ENCODE measurements at regions not wholly inside any gene's neighbourhood (a gene's known extent, or its start where the extent isn't known, plus 50 kb on each side); places are given as distances from the start of the nearest gene placed in this dataset.

- no peaks in the 10 kb centered on the region for H3K36me3 Mint-ChIP-seq (ENCODE audit: low read depth)
- H3K9me3 Mint-ChIP-seq, result no peaks in the 10 kb centered on the region
- no peaks in the 10 kb centered on the region for H3K4me1 Mint-ChIP-seq
- intact Hi-C loops (cut with micrococcal nuclease), result no loop called here
- DNase-seq (no peak), ATAC-seq (ENCODE audit: low read depth) (no peak)
- ChIA-PET POLR2A (no interaction called here), CTCF (no interaction called here)
- H3K27me3 Mint-ChIP-seq, result no peaks in the 10 kb centered on the region
- no peak overlapping the region for H3K27ac Mint-ChIP-seq
- no peak for TF ChIP-seq CTCF (IDR thresholded peaks at IDR 0.05)
- no peak overlapping the region for H3K4me3 Mint-ChIP-seq
These were observed 113.9 kb downstream of the NDUFA12 start for GRCh38 chr12:94889445-94890210.

GRCh38 chr12:94879542-94879941 lies 124.0 kb downstream of the NDUFA12 start:
- Mint-ChIP-seq H3K27me3 (peaks cover 25% of the 10 kb centered on the region), H3K36me3 (ENCODE audit: low read depth) (no peaks in the 10 kb centered on the region), H3K4me3 (no peak overlapping the region), H3K4me1 (peaks cover 13% of the 10 kb centered on the region), H3K9me3 (peaks cover 2% of the 10 kb centered on the region), H3K27ac (no peak overlapping the region)
- POLR2A ChIA-PET, result no interaction called here
- no peak for DNase-seq
- ATAC-seq (ENCODE audit: low read depth), result no peak
- CTCF ChIA-PET, result interaction anchor here (2.6 kb wide), 1 partner anchor 169 kb away, joined by 10 read pairs; no protein-coding TSS in a partner anchor
- TF ChIP-seq CTCF (IDR thresholded peaks at IDR 0.05), result no peak
- intact Hi-C loops (cut with micrococcal nuclease), result loop anchor here (5.0 kb wide), 2 partner anchors 103 to 653 kb away; no protein-coding TSS in a partner anchor

- H3K27me3 Mint-ChIP-seq, result peaks cover 37% of the 10 kb centered on the region
- no peak for TF ChIP-seq CTCF (IDR thresholded peaks at IDR 0.05)
These were observed 128.0 kb downstream of the NDUFA12 start for GRCh38 chr12:94875525-94875924.

GRCh38 chr12:94874518-94875302 lies 128.8 kb downstream of the NDUFA12 start:
- H3K36me3 Mint-ChIP-seq (ENCODE audit: low read depth), result no peaks in the 10 kb centered on the region
- peaks cover 37% of the 10 kb centered on the region for H3K27me3 Mint-ChIP-seq
- ChIA-PET CTCF (interaction anchor here (0.7 to 4.6 kb wide), 48 partner anchors 11 to 741 kb away, joined by 3 to 62 read pairs (median 4); partner anchors contain the start of genes FGD6, NDUFA12, TMCC3 and VEZT), POLR2A (interaction anchor here (1.0 to 4.1 kb wide), 9 partner anchors 11 to 166 kb away, joined by 3 to 44 read pairs (median 6); no protein-coding TSS in a partner anchor)
- DNase-seq, result no peak
- peaks cover 42% of the 10 kb centered on the region for H3K4me1 Mint-ChIP-seq
- peak overlapping the region; percentile 85 for H3K4me3 Mint-ChIP-seq
- no peaks in the 10 kb centered on the region for H3K9me3 Mint-ChIP-seq
- ATAC-seq (ENCODE audit: low read depth), result no peak
- TF ChIP-seq CTCF (IDR thresholded peaks at IDR 0.05), result no peak
- intact Hi-C loops (cut with micrococcal nuclease), result loop anchor here (1.0 to 5.0 kb wide), 12 partner anchors 43 to 740 kb away; partner anchors contain the start of gene PLXNC1
- H3K27ac Mint-ChIP-seq, result no peak overlapping the region

More at GRCh38 chr12:94875525-94875924, 128.0 kb downstream of the NDUFA12 start:
- DNase-seq, result no peak
- peaks cover 38% of the 10 kb centered on the region for H3K4me1 Mint-ChIP-seq
- peaks cover 2% of the 10 kb centered on the region for H3K9me3 Mint-ChIP-seq
- ATAC-seq (ENCODE audit: low read depth), result peak; percentile 74
- ChIA-PET CTCF (interaction anchor here (0.6 to 4.6 kb wide), 50 partner anchors 10 to 741 kb away, joined by 3 to 62 read pairs (median 4); partner anchors contain the start of genes FGD6, NDUFA12, TMCC3 and VEZT), POLR2A (interaction anchor here (0.6 to 4.1 kb wide), 12 partner anchors 10 to 298 kb away, joined by 3 to 44 read pairs (median 6); no protein-coding TSS in a partner anchor)
- H3K27ac Mint-ChIP-seq, result peak overlapping the region; percentile 46
- intact Hi-C loops (cut with micrococcal nuclease), result loop anchor here (1.0 to 5.0 kb wide), 12 partner anchors 44 to 741 kb away; partner anchors contain the start of gene PLXNC1
- no peaks in the 10 kb centered on the region for H3K36me3 Mint-ChIP-seq (ENCODE audit: low read depth)
- H3K4me3 Mint-ChIP-seq, result peak overlapping the region; percentile 74
